NCI-H2029 (cell line): ENCODE measurements at regions not wholly inside any gene's neighbourhood (a gene's known extent, or its start where the extent isn't known, plus 50 kb on each side); places are given as distances from the start of the nearest gene placed in this dataset.
A peak's percentile ranks its signal among the peaks of the same experiment; 100 is the strongest.

Experiments
- DNase-seq: peaks from one replicate; lab custom pipeline; 2025; lab: John Stamatoyannopoulos, UW

GRCh38 chr5:159536646-159537045 lies 206.4 kb upstream of the IL12B start:
- DNase-seq = no peak

GRCh38 chr5:159539678-159540077 lies 209.4 kb upstream of the IL12B start:
- no peak for DNase-seq

DNA sequence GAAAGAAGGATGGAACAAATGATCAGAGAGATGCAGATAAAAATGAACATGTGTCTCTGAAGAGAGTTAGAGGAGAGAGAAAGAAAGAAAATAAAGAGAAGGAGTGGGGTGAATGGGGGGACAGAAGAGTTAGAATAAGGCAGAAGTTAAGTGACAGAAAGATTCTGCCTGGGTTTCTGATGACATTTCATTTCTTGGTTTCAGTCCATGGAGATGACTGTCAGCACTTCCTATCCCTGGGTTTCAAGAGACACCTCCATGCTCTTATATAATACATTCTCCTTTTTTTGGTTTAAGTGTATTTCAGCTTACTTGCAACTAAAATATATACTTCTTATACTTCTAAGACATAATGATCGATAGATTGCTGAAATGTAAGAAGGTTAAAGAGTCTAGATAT lies 213.0 kb upstream of the IL12B start:
- DNase-seq = no peak

GRCh38 chr5:159545156-159545555 lies 214.9 kb upstream of the IL12B start:
- no peak for DNase-seq

DNA sequence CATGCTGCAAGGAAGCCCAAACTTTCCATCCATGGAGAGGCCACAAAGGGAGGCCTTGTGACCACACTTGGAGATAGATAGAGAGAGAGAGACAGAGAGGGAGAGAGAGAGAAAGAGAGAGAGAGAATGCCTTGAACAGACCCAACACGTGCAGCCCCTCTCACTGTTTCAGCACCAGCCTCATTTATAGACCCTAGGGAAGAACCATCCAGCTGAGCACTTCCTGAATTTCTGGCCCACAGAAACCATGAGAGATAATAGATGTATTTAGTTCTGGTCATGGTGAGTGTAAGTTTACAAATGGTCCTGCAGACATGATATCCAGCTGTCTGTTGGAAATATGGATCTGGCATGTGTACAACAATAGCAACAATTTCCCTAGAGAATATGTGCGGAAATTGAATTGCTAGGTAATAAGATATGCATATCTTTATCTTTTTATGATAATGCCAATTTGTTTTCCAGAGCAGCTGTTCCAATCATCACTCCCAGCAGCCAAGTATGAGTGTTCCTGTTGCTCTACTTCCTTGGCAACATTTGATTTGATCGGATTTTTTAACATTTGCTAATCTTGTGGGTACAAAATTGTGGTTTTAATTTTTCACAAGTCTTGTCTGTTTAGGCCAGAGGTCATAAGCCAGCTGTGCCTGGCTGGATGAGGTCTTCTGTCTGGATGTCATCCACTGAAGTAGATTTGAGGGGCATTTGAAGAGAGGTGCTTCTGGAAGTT lies 217.3 kb upstream of the IL12B start:
- no peak for DNase-seq

- no peak for DNase-seq
Measured at GRCh38 chr5:159548517-159548916, 218.2 kb upstream of the IL12B start.

DNA sequence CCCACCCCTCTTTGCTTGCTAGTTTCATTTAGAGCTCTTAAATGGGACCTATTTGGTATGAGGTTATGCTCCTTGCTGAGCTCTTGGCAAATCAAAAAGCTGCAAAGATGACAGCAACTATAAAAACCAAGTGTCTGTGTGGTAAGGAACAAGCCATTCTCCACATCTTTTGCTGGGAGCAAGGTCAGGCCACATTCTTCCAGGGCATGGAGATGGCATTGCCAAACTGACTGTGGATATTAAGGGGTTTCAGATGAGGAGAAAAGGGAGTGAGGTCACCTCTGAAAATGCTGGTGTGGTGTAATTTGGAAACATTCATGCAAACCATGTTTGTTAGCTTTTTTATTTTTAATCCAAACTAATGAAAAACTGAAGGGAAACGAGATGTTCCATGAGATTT lies 218.8 kb upstream of the IL12B start:
- DNase-seq = no peak

DNA sequence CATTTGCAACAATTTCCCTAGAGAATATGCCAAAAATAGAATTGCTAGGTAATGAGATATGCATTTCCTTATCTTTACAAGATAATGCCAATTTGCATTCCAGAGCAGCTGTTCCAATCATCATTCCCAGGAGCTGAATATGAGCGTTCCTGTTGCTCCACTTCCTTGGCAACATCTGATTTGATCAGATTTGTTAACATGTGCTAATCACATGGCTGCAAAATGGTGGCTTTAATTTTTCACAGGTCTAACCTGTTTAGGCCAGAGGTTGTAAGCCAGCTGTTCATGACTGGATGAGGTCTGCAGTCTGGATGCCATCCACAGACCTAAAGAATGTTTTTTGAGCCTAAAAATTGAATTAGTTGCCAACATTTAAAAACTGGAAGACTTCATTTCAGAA lies 220.7 kb upstream of the IL12B start:
- no peak for DNase-seq

DNA sequence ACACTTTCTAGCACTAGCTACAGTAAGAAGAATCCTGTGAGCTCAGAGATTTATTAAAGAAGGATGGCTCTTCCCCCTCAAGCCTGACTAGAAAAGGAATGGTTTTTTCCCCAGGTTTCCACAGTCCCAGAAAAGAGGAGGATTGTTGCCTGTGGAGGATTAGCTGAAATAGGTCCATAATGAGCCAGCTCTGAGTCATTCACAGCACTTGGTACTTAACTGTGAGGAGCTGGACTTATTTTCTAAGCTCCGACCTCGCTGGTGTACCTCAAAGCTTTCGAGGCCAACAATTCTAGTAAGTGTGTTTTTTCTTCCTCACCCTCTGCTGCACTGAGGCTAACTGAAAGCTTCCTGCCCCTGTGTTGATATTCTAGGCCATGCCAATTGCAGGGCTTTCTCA lies 222.5 kb upstream of the IL12B start:
- DNase-seq = no peak

DNA sequence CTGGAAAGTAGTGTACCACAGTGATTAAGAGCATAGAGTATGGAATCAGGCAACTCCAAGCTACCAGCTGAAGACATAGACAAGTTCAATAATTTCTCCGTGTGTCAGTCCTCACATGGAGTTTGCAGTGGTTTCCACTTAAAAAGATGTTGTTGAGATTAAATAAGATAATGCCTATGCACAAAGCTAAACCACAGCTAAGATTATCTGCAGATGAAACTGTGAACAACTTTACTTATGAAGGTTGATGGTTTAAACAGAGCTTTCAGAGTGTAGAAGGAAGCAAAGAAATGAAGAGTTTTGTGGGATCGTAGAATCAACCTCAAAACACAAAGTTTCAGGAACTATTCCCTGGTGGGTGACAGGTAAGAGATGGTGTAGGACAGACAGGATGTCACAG lies 223.5 kb upstream of the IL12B start:
- DNase-seq = no peak

- DNase-seq = no peak
Measured at GRCh38 chr5:159555084-159555483, 224.8 kb upstream of the IL12B start.

- no peak for DNase-seq
Measured at GRCh38 chr5:159559337-159559736, 229.1 kb upstream of the IL12B start.

- DNase-seq = no peak
Measured at GRCh38 chr5:159560088-159560487, 229.8 kb upstream of the IL12B start.

DNA sequence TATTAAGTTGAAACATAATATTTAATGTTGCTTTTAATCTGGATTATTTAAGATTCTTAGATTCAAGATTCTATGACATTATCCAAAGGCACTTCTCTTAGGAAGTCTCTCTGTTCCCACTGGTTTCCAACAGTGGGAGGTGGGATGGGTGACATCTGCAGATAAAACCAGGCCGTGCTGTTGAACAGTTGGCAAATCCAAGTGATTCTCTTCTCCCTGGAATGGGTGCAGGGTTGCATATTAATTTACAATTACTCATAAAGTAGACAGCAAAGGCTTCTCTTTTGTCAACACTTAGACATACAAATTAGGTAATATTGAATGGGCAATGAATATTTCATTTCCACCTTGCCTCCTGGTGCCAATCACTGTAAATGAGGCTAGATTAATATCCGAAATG lies 233.7 kb upstream of the IL12B start:
- DNase-seq = no peak

GRCh38 chr5:159566832-159567231 lies 236.5 kb upstream of the IL12B start:
- no peak for DNase-seq

DNA sequence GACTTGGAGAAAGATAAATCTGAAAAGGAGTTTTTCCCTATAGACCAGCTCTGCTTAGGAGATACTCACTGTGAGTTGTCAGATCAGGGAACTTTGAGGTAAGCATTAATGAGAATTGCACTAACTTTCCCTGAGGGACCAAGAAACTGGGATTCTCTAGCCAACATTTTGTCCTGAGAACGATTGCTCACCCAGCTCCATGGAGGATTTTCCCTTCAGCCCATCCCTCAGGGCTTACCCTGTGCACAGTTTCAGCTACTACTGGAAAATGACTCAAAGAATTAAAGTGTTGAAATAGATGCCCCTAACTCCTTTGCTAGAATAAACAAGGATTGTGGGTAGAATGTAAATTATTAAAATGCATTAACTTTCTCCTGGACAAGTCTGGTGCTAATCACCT lies 237.2 kb upstream of the IL12B start:
- DNase-seq = no peak

DNA sequence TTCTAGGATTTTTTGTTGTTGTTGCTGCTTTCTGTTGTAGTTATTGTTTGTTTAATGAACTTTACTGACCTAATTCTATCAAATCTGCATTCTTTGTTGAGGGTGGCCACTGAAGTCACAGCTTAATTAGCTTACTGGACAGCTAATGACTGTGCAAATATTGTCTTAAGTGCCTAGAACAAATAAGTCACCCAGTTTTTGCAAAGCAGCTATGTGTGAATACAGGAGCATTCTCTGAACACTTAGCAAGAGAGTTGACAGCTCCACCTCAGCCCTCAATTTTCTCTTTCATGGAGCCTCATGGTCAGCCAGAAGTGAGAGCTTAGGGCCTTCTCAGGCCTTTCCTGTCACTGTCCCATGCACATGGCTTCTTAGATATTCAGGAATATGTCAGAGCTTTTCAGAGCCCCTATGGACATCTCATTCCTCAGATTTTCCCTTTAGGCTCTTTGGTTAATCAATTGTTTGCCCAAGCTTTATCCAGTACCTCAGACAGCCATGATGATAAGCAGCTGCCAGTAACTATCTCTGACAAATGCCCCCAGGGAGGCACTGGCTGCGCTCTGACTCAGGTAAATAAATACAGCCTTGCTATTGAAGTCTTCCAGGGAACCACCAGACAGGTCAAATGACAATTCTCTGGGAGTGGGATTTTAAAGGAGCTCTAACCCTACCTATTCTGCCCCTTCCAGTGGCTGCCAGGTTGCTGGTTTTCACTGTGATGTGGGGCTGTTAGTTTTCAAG lies 241.4 kb upstream of the IL12B start:
- DNase-seq = no peak

DNA sequence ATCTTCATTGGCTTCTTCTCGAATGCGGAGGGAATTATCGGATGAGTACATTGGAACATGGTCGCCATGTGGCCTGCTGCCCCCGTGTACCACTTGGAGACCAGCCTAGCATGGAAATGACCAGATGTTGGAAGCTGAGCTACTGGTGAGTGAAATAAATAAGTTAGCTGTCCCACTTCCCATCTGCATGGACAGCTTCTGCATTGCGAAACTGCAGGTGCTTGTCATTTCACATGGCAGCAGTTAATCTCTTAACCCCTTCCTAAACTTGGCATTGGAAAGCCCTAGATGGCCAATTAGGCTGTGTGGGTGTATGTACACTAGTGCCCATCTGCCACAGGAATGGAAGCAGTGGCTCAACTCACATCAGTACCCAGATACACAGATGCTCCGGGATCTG lies 246.6 kb upstream of the IL12B start:
- no peak for DNase-seq

DNA sequence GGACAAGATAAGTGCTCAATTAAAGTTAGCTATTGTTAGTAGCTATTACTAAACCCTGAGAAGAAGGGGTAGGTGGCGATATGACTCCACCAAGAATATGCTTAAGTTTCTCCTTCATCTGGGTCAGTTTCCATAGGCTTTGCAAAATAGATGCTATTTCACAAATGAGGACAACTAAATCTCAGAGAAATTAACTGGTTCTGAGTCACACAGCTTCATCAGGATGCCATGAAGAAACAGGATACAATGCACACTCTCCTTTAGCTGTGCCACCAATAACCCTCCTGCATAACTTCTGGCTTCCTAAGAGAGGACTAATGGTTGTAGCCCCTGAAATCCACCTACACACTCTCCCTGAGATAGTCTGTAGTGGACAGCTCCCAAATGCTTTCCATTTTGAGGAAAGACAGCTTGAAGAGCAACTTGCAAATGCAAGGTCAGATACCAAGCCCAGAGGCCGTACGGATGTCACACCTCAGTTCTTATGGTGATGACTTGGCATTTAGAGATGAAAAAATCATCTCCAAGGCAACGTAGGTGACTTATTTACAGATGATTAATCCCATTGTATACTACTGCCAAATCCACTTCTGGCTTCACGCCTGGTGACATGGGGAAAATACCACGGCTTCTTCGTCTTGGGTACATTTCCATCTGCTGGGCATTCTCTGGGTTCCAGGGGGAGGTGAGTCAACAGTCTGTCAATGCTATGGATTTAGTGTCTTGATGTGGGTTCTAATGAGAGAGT lies 251.4 kb upstream of the IL12B start:
- DNase-seq = peak; percentile 11

GRCh38 chr5:159582756-159583541 lies 252.7 kb upstream of the IL12B start:
- no peak for DNase-seq

DNA sequence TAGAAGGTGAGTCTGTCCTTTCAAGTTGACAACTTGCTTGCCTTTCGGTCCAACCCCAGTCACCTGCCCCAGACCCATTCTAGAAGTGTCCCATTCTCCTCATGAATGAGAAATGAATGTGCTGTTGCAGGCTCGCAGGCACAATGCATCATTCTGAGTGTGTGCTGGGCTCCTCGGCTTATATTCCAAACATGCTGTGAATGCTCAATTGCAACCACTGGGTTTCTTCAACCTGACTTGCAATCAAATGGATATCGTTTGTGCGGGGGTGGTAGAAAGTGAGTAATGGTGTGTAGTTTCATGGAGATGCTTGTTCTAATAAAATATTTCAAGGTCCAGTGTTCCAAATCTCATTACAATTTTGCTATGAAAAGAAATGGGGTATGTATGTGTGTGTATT lies 256.6 kb upstream of the IL12B start:
- DNase-seq = no peak

- DNase-seq = no peak
Measured at GRCh38 chr5:159588941-159589340, 258.7 kb upstream of the IL12B start.
